ENCODE measurements at regions not wholly inside any gene's neighbourhood (a gene's known extent, or its start where the extent isn't known, plus 50 kb on each side); places are given as distances from the start of the nearest gene placed in this dataset.
A peak's percentile ranks its signal among the peaks of the same experiment; 100 is the strongest.
"Not testable (repeated sequence)": the region's sequence is repeated elsewhere in the genome, so short reads cannot be mapped to it uniquely, and the experiment has no call there.

DNA sequence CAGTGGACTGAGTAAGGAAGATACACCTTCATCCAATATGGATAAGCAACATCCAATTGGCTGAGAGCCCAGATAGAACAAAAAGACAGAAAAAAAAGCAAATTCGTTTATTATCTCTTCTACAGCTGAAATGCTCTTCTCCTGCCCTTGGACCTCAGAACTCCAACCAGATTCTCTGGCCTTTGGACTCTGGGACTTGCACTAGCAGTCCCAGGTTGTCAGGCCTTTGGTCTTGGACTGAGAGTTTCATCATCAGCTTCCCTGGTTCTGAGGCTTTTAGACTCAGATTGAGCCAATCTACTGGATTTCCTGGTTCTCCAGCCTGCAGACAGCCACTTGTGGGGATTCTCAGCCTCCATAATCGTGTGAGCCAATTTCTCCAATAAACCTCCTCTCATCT is 926.8 kb downstream of the PLA2G4A start:
- no peak for DNase-seq

DNA sequence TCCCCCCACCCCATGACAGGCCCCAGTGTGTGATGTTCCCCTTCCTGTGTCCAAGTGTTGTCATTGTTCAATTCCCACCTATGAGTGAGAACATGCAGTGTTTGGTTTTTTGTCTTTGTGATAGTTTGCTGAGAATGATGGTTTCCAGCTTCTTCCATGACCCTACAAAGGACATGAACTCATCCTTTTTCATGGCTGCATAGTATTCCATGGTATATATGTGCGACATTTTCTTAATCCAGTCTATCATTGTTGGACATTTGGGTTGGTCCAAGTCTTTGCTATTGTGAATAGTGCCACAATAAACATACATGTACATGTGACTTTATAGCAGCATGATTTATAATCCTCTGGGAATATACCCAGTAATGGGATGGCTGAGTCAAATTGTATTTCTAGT is 927.9 kb downstream of the PLA2G4A start:
- DNase-seq, result not testable (repeated sequence)

DNA sequence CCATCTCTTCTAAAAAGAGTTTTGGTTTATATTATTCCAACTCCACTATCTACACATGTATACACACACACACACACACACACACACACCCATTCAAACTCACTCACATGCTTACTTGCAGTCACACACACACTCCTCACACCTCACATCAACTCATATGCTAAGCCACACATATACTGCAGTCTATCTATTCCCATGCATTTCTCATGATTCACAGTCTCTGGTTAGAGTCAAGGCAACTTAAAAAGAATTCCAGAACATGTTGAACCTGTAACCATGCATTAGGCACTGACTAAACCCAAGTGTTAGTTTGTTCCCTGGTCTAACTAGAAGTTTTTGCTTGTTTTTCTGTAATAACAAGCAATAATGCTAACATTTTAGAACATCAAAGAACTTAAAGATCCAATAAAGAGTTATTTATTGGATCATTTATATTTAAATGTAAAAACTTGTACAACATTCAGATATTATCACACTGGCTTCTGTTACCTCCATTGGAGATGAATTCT is 931.1 kb downstream of the PLA2G4A start:
- no peak for DNase-seq

DNA sequence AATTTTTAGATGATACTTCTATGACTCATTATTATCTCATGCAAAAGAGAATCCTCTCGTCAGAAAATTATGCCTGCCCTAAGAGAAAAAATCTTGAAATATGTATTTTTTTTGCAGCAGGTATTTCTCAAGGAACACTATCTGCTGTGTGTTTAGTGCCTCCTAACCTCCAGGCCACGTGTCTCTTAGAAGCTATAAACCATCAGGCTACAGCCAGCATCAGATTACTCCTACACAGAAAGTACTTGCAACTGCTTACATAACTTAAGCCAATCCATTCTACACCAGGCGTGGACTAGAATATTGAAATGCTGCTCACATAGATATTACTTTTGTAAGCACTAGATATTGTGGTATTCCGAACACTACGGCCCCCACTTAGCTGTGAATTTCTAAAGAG is 933.4 kb downstream of the PLA2G4A start:
- DNase-seq, result no peak

DNA sequence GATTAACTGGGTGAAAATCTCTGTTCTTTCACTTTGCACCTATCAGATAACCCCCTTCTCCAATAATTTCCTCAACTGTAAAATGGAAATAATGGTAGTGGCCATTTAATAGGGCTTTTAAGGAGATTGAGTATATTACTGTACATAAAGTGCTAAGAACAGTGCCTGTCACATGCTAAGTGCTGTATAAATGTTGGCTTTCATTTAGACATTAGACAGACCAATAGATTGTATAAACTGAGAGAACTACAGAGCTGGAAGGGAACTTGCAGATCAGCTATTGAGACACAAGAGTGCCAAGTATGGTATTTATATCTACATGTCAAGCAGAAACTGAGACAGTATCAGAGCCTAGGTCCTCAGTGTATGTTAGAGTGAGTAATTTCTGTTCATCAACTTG is 934.7 kb downstream of the PLA2G4A start:
- no peak for DNase-seq

DNA sequence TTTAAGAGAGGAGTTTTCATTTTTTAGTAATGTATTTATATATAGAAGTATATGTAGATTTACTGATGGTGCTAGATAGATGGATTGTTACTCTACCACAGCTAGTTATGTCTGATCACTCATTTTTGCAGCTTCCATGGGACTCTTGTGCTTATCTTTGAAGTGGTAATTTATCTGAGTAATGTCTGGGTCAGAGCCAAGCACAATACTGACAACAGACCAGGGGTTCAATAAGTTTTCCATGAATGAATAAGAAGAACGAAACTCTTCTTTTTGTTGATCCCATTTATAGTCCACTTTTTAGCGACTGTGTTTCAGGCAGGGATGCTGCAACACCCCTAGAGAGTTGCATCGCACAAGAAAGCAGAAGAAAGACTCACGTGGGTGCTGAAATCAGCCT is 935.2 kb downstream of the PLA2G4A start:
- no peak for DNase-seq

DNA sequence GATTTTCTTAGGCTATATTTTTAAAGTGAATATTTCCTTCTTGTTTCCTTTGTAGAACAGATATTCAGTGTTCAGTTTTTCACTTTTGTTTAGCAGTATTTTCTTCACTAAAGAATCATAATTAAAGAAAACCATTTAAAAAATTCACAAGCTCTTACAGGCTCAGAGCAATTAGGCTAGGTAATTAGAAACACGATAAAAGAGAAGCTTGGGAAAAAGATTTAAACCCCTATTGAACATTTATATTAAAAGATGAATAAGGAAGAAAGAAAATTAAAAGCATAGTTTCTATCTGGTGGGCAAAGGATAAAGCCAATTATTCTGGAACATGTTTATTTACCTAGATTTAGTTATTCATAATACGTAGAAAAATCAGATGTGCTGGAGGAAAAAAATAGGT is 942.6 kb downstream of the PLA2G4A start:
- DNase-seq, result no peak

DNA sequence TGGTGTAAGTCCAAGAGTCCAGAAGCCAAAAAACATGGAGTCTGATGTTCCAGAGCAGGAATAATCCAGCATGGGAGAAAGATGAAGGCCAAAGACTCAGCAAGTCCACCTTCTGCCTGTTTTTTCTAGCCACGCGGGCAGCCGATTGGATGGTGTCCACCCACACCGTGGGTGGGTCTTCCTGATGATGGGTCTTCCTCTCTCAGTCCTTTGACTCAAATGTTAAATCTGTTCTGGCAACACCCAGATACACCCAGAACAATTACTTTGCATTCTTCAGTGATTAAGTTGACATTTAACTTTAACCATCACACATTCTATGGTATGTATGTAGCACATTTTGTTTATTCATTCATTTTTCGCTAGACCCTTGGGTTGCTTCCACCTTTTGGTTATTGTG is 944.4 kb downstream of the PLA2G4A start:
- no peak for DNase-seq

DNA sequence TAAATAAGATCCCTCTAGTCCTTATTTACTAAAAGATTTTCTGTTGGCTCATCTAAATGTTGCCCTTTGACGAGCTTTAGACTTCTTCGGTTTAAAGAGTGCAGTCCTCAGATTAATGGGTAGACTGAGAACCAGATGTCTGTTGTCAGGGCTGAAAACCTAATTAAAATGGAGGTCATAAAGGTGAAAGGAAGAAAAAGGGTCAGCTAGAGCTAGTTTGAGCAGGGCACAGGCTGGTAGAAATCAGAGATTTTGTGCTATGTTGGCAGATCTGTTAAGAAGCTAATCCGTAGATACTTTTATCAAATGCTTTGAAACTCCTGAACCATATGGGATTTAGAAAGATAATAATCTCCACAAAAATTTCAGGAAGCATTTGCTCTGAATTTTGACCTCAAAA is 959.0 kb downstream of the PLA2G4A start:
- DNase-seq, result no peak

DNA sequence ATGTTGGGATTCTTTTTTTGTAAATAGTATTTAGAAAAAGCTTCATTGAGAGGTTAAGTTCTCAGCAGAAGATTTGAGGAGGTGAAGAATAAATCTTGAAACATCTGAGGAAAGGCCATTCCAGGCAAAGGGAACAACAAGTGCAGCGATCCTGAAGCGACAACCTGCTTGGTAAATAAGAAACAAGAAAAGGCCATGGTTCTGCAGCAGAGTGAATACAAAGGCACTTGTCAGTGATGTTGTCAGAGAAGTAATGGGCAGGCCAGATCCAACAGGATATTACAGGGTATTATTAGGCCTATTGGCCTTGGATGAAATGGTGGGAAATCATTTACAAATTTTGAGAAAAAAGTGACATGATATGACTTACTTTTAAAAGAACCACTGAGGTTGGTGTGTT is 960.0 kb downstream of the PLA2G4A start:
- no peak for DNase-seq

DNA sequence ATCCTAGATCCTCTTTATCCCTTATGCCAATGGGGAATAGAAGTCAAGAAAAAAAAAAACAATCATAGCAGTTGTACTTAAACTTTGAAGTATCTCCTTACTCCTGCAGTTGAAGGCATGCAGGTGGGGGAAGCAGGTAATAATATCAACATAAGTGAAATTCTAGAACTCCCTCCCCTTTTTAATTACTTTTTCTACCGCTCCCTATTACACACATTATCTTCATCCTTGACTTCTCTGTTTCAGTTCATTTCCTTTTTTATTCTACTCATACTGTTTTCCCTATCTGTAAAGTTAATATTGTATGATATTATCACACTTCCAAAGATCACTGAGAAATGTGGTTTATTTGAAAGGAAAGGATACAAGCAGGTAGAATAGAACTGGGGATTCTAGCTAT is 962.0 kb downstream of the PLA2G4A start:
- DNase-seq, result no peak

DNA sequence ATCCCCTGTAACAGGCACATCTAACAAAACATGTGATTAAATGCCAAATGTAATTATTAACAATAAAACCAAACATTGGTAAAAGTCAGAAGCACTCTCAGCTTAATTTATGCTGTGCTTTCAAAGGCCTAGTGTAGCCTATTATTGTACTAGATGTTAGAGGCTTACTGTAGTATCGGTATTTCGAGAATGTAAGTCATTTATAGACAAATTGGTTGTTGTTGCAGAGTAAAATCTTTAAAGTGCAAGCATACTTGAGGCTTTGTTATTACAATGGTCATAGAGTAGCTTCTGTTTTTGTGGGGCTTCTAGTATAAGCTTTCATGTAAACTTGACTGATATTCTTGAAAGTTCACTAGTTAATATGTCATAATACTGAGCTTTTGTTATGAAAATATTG is 965.8 kb downstream of the PLA2G4A start:
- DNase-seq, result no peak

DNA sequence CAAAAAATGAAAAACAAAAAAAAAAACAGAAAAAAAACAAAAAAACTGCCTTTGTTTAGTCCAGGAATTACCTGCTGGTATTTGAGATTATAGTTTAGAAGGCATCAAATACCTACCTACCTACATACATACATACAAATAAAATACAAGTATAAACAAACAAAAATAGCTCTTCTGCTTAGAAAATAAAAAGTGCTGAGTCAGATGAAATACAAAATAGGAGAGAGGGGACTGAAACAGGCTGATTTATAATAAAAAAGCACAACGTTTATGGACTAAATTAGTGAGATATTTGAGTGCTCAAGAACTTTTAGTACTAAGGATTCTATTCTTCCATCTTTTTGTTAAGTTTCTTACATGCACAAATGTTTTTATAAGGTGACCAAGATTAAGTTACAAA is 980.8 kb downstream of the PLA2G4A start:
- DNase-seq, result no peak

DNA sequence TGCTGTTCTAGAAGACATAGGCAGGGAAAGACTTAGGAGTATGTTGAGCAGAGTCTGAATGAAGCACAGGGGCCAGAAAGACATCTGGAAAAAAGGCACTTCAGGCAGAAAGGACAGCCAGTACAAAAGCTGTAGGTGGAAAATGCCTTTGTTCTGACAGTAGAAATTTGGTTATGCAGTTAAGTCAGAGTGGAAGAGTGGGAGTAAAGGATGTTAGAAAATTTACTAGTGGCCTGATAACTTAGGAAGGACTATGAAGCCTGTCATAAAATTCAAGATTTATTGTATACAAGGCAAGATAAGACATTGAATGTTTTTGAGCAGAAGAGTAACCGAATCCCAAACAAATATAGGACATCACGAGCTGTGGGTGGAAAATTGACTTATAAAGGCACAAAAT is 987.9 kb downstream of the PLA2G4A start:
- no peak for DNase-seq

DNA sequence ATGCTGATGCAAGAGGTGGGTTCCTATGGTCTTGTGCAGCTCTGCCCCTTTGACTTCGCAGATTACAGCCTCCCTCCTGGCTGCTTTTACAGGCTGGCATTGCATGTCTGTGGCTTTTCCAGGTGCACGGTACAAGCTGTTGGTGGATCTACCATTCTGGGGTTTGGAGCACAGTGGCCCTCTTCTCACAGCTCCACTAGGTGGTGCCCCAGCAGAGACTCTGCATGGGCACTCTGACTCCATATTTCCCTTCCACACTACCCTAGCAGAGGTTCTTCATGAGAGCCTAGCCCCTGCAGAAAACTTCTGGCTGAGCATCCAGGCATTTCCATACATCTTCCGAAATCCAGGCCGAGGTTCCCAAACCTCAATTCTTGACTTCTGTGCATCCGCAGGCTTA is 989.0 kb downstream of the PLA2G4A start:
- no peak for DNase-seq

DNA sequence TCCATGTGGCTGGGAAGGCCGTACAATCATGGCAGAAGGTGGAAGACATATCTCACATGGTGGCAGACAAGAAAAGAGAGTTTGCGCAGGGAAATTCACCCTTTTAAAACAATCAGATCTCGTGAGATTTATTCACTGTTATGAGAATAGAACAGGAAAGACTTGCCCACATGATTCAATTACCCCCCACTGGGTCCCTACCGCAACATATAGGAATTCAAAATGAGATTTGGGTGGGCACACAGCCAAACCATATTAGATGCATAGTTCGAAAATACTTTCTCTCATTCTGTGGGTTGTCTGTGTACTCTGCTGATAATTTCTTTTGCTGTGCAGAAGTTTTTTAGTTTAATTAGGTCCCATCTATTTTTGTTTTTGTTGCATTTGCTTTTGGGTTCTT is 990.3 kb downstream of the PLA2G4A start:
- no peak for DNase-seq

DNA sequence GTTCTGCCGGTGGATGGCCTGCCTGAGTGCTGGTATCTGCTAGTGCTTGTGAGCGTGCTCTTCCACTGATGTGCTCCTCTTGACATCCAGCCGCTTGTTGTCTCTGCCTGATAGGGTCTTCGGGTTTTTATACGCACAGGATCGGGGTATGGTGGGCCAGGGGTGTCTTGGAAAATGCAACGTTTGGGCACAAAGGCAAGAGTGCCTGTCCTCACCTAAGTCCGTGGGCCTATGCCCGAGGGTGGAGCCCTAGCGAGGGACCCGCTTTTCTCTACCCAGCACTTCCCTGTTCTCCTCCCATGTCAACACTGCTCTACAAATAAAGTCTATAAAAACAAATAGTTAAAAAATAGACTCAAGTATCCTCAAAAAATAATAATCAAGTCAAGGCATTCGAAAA is 1007.8 kb downstream of the PLA2G4A start:
- DNase-seq, result no peak

DNA sequence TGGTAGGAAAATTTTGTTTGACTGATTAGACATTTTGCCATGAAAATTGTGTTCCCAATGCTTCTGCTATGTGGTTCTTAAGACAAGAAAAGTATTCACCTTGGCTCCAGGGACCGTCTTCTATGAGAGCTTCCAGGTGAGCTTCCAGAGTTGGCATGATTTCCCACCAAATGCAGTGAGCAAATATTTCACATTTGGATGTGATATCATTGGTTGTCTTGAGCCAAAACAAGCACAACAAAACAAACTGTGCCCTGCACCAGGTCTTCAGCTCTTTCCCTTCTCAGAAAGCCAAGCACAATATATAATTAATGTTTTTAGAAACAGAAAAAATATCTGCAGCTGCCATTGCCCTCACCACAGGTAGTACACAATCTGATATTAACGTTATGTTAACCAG is 1009.0 kb downstream of the PLA2G4A start:
- DNase-seq, result peak; percentile 26

DNA sequence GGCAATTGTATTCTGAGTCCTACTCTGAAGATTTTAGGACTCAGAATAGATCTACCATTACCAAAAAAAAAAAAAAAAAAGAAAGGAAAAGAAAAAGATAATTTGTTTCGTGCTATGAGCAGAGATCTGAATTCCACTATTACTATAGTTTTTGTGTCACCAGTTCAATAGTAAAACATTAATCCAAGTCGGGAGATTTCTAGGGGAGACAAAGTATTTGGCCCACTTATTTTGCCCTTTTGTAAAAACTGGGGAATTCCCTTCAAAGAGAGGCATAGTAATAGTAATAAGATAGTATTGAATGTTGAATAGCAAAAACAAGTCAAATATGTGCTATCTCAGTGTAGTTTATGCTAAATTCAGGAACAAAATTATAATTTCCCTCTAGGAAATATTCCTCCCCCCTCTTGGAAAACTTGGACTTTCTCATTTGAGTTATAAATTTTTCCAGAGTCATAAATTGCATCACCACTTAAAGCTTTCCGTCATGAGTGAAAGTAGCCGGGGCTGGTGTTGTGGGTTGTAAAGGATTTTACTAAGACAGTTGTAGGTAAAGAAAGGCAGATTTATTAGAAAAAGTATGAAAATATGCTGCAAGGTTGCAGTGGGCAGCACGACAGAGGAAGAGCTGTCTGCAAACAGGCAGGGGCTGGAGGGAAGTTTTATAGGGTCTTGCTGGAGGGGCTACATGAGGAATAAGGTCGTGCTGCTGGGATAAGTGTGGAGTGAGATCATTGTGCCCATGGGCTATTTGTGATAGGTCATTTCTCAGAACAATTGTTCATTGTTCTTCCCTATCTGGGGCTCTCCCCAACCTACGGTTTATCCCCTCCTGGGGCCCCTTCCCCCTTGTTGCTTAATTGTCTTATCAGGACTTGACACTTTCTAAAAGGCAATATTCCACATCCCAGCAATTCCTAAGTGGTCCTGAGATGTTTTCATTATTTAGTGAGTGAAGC is 1009.9 kb downstream of the PLA2G4A start:
- DNase-seq, result no peak

DNA sequence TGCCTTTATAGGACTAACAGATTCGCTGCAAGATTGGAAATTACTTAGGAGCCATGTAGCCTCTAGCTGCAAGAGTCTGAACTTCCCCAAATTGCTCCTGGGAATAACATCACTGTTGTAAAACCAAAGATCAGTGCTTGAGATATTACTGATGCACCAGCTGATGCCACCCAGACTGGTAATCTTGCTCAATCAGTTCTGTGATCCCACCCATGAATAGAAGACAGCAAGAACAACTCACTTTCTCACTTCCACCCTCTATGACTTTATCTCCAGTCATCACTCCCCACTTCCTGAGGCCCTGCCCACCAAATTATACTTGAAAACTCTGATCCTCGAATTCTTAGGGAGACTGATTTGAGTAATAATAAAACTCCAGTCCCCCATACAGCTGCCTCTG is 1011.1 kb downstream of the PLA2G4A start:
- DNase-seq, result no peak

DNA sequence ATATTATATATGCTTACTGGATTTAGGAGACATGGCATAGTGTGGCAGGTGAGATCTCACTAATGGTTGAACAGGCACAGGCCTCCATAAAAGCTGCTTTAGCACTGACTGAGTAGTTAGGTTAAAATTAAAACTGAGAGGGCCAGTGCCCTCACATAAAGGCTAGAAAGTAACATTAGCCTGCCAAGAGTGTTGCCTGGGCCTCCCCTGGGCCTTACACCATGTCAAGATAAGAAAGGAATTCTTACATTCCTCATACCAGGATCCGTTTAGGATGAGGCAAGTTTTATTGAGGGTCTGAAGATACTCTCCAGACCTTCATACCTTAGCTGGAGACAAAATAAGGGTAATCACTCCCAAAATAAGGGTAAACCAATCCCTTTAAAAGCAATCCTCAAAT is 1011.8 kb downstream of the PLA2G4A start:
- DNase-seq, result no peak

DNA sequence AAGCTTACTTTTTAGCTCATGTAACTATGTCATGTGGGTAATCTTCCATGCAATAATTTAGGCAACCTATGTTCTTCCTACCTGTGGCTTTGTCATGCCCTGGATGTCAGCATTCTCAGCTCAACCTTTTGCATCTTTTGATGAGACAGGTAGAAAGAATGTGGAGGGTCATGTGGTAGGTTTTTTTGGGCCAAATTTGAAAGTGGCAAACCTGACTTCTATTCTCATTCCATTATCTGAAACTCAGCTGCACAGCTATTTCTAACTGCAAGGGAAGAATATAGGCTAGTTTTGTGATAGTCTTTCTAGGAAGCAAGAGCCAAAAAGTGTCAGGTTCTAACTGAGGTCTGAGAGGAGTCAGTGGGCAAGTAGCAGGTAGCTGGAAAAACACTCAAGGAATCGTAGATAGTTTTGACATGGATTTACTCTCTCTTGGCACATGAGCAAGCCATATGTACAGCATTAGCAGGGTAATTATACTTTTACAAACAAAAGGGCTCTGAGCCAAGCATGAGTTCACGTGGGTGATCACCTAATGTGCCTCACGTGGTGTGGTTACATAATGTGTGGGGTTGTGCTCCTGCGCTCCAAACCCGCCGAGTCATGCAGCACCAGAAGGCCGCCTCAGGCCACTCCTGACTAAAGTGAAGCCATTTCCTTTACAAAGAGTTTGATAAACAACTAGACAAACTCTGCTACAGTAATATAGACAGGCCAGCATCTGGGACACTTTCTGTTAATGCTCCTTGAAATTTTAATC is 1013.8 kb downstream of the PLA2G4A start:
- no peak for DNase-seq

DNA sequence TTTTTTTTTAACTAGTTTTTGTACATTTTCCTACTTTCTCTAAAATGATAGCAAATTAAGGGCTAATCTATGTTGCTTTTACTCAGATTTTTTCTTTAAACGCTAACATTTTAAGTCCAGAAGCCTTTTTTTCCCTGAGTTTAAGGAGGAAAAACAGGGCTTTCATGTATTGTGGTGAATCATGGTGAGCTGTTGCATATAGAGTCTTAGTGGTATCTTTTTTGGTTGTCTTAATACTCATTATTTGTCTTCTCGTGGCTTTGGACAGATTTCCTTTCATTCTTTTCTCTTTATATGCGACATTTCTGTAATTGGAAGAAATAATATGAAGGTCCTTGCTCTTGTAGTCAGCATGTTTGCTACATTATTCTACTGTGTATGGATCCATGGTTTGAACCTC is 1015.6 kb downstream of the PLA2G4A start:
- DNase-seq, result no peak

DNA sequence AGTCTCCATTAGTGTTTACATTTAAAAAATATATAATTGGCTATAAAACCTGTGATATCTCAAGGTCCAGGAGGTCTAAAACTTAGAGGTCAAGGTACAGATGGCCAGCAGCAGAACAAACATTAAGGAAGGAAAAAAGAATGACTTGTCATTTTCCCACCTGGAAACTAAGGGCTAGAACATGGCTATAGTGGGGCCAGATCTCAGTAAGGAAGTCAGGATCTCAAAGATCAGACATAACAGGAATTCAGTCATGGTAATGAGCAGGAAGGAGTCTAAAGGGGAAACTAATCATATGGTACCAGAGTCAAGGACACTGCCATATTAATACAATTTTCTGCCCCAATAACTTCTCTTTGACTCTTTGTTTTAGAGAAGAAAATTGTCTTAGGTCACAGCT is 1018.8 kb downstream of the PLA2G4A start:
- DNase-seq, result no peak
